Neural crest cell (in vitro differentiated cells): ENCODE measurements at regions not wholly inside any gene's neighbourhood (a gene's known extent, or its start where the extent isn't known, plus 50 kb on each side); places are given as distances from the start of the nearest gene placed in this dataset.
A peak's percentile ranks its signal among the peaks of the same experiment; 100 is the strongest.

Experiments used
- DNase-seq: peaks from one replicate; pipeline ENCODE4 v3.0.0; 2021; ENCODE audit warnings: low read depth, mixed read lengths, low spot score
- H3K27ac Mint-ChIP-seq: one replicate; pipeline ENCODE4 v1.8.0; 2021; ENCODE audit warnings: mild to moderate bottlenecking, mixed read lengths; ENCODE audit not compliant: unreplicated experiment
- H3K27me3 Mint-ChIP-seq: 2 replicates; pipeline ENCODE4 v1.8.0; 2021; ENCODE audit warnings: low read depth, mild to moderate bottlenecking, mixed read lengths
- H3K36me3 Mint-ChIP-seq: 2 replicates; pipeline ENCODE4 v1.8.0; 2021; ENCODE audit warnings: low read depth, mild to moderate bottlenecking, mixed read lengths
- H3K4me1 Mint-ChIP-seq: 2 replicates; pipeline ENCODE4 v1.8.0; 2021; ENCODE audit warnings: mixed read lengths
- H3K4me3 Mint-ChIP-seq: one replicate; pipeline ENCODE4 v1.8.0; 2021; ENCODE audit warnings: mild to moderate bottlenecking, mixed read lengths
- H3K9me3 Mint-ChIP-seq: 2 replicates; pipeline ENCODE4 v1.8.0; 2021; ENCODE audit warnings: mixed read lengths
- TF ChIP-seq, protein P1 (sequence below): fragments of 200-600 bp; sonication (generic); conservative IDR thresholded peaks from 2 replicates; pipeline ENCODE4 v1.5.0; 2021; ENCODE audit warnings: antibody characterized with exemption, mild to moderate bottlenecking

DNA sequence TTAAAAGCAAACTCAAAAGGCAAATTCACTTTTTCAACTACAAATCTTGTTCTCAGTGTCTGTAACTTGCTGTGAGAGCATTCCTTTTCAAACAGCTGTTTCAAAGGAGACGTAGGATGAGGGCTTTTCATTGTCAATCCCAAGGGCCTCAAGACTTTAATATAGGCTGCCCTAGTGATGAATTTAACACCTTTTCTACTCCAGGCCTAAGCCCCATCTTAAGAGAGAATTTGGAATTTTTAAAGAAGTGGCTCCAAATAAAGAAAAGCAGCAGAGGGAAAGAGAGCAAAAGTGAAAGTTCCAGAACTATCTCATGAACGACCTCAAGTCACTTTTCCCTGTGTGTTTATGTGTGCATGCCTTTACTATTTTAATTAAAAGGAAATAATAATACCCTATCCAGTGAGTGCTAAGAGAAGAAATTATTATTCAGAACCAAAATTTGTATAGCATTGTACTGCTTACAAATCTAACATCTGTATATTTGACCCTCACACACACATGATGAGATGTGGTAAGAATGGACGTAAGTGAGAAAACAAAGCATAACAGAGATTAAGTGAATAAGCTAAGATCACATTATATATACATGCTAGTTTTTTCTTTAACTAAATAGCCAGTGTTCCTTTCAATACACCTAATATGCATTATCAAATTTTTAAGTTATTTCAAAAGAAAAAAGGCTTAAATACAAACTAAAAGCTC is 196.4 kb downstream of the VGLL3 start:
- peak overlapping the region; percentile 64 for H3K27ac Mint-ChIP-seq
- no peaks in the 10 kb centered on the region for H3K36me3 Mint-ChIP-seq
- DNase-seq = no peak
- H3K27me3 Mint-ChIP-seq = no peaks in the 10 kb centered on the region
- H3K4me1 Mint-ChIP-seq = peaks cover 14% of the 10 kb centered on the region
- H3K9me3 Mint-ChIP-seq = no peaks in the 10 kb centered on the region
- TF ChIP-seq, protein P1, sequence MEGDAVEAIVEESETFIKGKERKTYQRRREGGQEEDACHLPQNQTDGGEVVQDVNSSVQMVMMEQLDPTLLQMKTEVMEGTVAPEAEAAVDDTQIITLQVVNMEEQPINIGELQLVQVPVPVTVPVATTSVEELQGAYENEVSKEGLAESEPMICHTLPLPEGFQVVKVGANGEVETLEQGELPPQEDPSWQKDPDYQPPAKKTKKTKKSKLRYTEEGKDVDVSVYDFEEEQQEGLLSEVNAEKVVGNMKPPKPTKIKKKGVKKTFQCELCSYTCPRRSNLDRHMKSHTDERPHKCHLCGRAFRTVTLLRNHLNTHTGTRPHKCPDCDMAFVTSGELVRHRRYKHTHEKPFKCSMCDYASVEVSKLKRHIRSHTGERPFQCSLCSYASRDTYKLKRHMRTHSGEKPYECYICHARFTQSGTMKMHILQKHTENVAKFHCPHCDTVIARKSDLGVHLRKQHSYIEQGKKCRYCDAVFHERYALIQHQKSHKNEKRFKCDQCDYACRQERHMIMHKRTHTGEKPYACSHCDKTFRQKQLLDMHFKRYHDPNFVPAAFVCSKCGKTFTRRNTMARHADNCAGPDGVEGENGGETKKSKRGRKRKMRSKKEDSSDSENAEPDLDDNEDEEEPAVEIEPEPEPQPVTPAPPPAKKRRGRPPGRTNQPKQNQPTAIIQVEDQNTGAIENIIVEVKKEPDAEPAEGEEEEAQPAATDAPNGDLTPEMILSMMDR = no peak
- H3K4me3 Mint-ChIP-seq = no peak overlapping the region

DNA sequence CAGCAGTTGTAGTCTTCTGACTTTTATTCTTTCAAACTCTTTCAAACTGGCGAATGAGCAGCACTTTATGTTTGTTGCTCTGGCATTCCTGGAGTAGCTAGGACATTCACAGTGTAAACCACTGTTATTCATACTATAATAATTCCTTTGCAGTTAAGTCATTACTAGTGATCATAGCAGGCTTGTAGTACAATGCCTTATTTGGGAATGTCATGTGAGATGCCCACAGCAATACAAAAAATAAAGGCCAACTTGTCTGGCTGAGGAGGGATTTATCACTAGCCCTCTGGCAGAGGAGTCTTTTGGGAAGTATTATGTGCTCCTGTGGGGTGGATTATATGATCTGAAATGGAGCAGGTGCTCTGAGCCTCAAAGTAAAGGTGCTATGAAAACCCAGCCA is 197.2 kb downstream of the VGLL3 start:
- DNase-seq = no peak
- Mint-ChIP-seq H3K4me1 (peaks cover 14% of the 10 kb centered on the region), H3K27me3 (no peaks in the 10 kb centered on the region)

DNA sequence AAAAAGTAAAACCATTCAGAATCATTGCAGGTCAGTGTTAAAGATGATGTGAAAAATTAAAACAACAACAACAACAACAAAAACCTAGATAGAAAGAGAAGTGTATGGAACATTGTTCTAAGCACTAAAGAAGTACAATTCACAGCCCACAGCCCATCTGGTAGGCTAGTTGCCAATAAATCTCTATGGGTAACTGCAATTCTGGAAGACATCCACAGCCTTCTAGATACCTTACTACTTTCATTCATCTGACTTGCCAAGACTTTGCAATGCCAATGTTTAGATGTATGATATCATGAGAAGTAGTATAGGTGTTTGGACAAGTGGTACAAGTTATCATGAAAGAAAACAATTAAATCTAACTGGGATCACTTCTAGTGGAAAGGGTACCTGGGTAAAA is 198.6 kb downstream of the VGLL3 start:
- TF ChIP-seq, protein P1 = no peak
- no peaks in the 10 kb centered on the region for H3K9me3 Mint-ChIP-seq
- H3K4me3 Mint-ChIP-seq = no peak overlapping the region
- DNase-seq = no peak
- no peaks in the 10 kb centered on the region for H3K27me3 Mint-ChIP-seq
- peaks cover 14% of the 10 kb centered on the region for H3K4me1 Mint-ChIP-seq
- no peaks in the 10 kb centered on the region for H3K36me3 Mint-ChIP-seq
- H3K27ac Mint-ChIP-seq = no peak overlapping the region

More for the DNA sequence above, 197.2 kb downstream of the VGLL3 start:
- no peak overlapping the region for H3K4me3 Mint-ChIP-seq
- TF ChIP-seq, protein P1 = no peak
- H3K9me3 Mint-ChIP-seq = no peaks in the 10 kb centered on the region
- peak overlapping the region; percentile 63 for H3K27ac Mint-ChIP-seq
- H3K36me3 Mint-ChIP-seq = no peaks in the 10 kb centered on the region

DNA sequence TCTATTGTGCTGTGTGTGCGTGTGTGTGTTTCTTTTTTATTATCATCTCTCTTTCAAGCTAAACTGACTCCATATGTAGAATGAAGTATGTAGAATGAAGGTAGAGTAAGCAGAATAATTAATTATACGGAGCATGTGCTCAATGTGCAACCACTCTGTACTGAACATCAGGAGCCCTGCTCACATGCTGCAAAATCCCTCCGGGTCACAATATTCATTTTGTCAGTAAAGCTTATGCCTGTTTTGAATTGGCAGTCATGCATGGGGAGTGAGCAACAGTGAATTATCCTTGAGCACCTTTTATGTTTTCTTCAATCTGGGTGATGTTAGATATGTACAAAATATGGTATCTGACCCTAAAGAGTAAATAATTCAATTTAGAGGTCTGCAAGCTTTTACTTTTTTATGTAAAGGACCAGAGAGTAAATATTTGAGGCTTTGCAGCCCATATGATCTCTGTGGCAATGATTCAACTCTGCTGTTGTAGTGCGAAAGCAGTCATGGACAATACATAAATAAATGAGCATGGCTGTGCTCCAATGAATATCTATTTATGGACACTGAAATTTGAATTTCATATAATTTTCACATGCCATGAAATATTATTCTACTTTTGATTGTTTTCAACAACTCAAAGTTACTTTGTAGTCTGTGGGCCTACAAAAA is 199.9 kb downstream of the VGLL3 start:
- Mint-ChIP-seq H3K27me3 (no peaks in the 10 kb centered on the region), H3K4me3 (no peak overlapping the region), H3K9me3 (no peaks in the 10 kb centered on the region), H3K27ac (no peak overlapping the region), H3K36me3 (no peaks in the 10 kb centered on the region), H3K4me1 (peaks cover 14% of the 10 kb centered on the region)
- DNase-seq = no peak
- TF ChIP-seq, protein P1 = no peak

DNA sequence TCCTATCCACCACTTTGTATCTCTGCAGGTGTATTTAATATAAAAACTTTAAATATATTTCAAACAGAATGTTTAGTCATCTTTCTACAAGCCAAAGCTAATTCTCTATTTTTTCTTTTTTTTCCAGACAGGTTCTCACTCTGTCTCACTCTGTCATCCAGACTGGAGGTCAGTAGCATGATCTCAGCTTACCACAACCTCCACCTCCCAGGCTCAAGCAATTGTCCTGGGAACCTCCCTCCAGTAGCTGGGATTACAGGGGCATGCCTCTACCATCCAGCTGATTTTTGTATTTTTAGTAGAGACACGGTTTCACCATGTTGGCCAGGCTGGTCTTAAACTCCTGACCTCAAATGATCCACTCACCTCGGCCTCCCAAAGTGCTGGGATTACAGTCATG is 202.6 kb downstream of the VGLL3 start:
- TF ChIP-seq, protein P1 = no peak
- H3K4me1 Mint-ChIP-seq = peaks cover under 1% of the 10 kb centered on the region
- H3K27me3 Mint-ChIP-seq = no peaks in the 10 kb centered on the region
- no peak overlapping the region for H3K4me3 Mint-ChIP-seq
- no peak overlapping the region for H3K27ac Mint-ChIP-seq
- H3K36me3 Mint-ChIP-seq = no peaks in the 10 kb centered on the region
- H3K9me3 Mint-ChIP-seq = no peaks in the 10 kb centered on the region
- DNase-seq = no peak
